ENCODE measurements at regions not wholly inside any gene's neighbourhood (a gene's known extent, or its start where the extent isn't known, plus 50 kb on each side); places are given as distances from the start of the nearest gene placed in this dataset.

- TF ChIP-seq GABPA (IDR thresholded peaks at IDR 0.05 in 1 of 2, conservative IDR thresholded peaks at IDR 0.05 in 1 of 2), result no peak
Measured at GRCh38 chr6:56887086-56887485, 67.8 kb upstream of the BEND6 start (continued).

GRCh38 chr6:56877922-56878321 is 77.0 kb upstream of the BEND6 start:
- 80% methylated on average over 2 of the region's 2 CpGs for WGBS
- Histone ChIP-seq H3K9me3 (ENCODE audit: control insufficient read depth in 4 of 4, low read length in 3 of 4) (no peaks in the 10 kb centered on the region), H3K4me1 (ENCODE audit: control insufficient read depth in 4 of 4, insufficient read depth in 4 of 4, low read length in 3 of 4) (no peaks in the 10 kb centered on the region), H3K4me3 (ENCODE audit: low read depth in 1 of 3, low read length in 3 of 3) (no peak overlapping the region), H3K27me3 (ENCODE audit: control insufficient read depth in 4 of 4, insufficient read depth in 4 of 4, low read length in 3 of 4) (no peaks in the 10 kb centered on the region), H3K27ac (ENCODE audit: low read depth in 1 of 2, low read length in 2 of 2) (no peak overlapping the region), H3K36me3 (ENCODE audit: control insufficient read depth in 4 of 4, insufficient read depth in 3 of 4, low read depth in 1 of 4, low read length in 3 of 4) (no peaks in the 10 kb centered on the region), H3K9ac (ENCODE audit: low read depth in 1 of 2, low read length in 2 of 2) (no peak overlapping the region)
- TF ChIP-seq TAF1 (conservative IDR thresholded peaks at IDR 0.05) (no peak), HNF4G (IDR thresholded peaks at IDR 0.05) (no peak), CTCF (IDR thresholded peaks at IDR 0.05; ENCODE audit: low read depth, low read length, missing input control) (no peak), YY1 (IDR thresholded peaks at IDR 0.05) (no peak), REST (IDR thresholded peaks at IDR 0.05) (no peak), SP1 (IDR thresholded peaks at IDR 0.05) (no peak), HNF4A (conservative IDR thresholded peaks at IDR 0.05) (no peak), JUND (IDR thresholded peaks at IDR 0.05) (no peak), EGR1 (IDR thresholded peaks at IDR 0.05; ENCODE audit: low read depth in 2 of 2) (no peak), RAD21 (IDR thresholded peaks at IDR 0.05) (no peak), RXRA (IDR thresholded peaks at IDR 0.05) (no peak), FOXA2 (IDR thresholded peaks at IDR 0.05) (no peak), NR2F2 (IDR thresholded peaks at IDR 0.05) (no peak), GABPA (IDR thresholded peaks at IDR 0.05 in 1 of 2, conservative IDR thresholded peaks at IDR 0.05 in 1 of 2) (no peak), FOXA1 (IDR thresholded peaks at IDR 0.05) (no peak)
- TF ChIP-seq, protein P1, sequence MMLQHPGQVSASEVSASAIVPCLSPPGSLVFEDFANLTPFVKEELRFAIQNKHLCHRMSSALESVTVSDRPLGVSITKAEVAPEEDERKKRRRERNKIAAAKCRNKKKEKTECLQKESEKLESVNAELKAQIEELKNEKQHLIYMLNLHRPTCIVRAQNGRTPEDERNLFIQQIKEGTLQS (IDR thresholded peaks at IDR 0.05), result no peak
- TF ChIP-seq, protein P2, sequence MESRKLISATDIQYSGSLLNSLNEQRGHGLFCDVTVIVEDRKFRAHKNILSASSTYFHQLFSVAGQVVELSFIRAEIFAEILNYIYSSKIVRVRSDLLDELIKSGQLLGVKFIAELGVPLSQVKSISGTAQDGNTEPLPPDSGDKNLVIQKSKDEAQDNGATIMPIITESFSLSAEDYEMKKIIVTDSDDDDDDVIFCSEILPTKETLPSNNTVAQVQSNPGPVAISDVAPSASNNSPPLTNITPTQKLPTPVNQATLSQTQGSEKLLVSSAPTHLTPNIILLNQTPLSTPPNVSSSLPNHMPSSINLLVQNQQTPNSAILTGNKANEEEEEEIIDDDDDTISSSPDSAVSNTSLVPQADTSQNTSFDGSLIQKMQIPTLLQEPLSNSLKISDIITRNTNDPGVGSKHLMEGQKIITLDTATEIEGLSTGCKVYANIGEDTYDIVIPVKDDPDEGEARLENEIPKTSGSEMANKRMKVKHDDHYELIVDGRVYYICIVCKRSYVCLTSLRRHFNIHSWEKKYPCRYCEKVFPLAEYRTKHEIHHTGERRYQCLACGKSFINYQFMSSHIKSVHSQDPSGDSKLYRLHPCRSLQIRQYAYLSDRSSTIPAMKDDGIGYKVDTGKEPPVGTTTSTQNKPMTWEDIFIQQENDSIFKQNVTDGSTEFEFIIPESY (IDR thresholded peaks at IDR 0.05), result no peak
- TF ChIP-seq, protein P3, sequence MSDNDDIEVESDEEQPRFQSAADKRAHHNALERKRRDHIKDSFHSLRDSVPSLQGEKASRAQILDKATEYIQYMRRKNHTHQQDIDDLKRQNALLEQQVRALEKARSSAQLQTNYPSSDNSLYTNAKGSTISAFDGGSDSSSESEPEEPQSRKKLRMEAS (IDR thresholded peaks at IDR 0.05), result no peak
- DNase-seq (ENCODE audit: low spot score), result no peak
